HepG2 (cell line): ENCODE measurements at regions not wholly inside any gene's neighbourhood (a gene's known extent, or its start where the extent isn't known, plus 50 kb on each side); places are given as distances from the start of the nearest gene placed in this dataset.

Experiments
- CEBPB ChIP-seq: IDR thresholded peaks from 2 replicates; pipeline ENCODE4 v1.6.1; 2011; ENCODE audit warnings: low read depth, low read length, improper control_type of control experiment, borderline replicate concordance
- HIVEP1 ChIP-seq: sonication (generic); formaldehyde crosslinking; IDR thresholded peaks from 2 replicates; pipeline ENCODE4 v1.4.0; 2020; ENCODE audit warnings: mild to moderate bottlenecking, missing genetic modification reagents
- PCBP1 ChIP-seq: fragments of 200-400 bp; formaldehyde crosslinking; IDR thresholded peaks from 2 replicates; pipeline ENCODE4 v1.6.1; 2017; ENCODE audit warnings: mild to moderate bottlenecking, low read depth, low read length, borderline replicate concordance
- U2AF2 ChIP-seq: fragments of 200-400 bp; formaldehyde crosslinking; IDR thresholded peaks from 2 replicates; pipeline ENCODE4 v1.6.1; 2017; ENCODE audit warnings: low read depth, mild to moderate bottlenecking, low read length
- TF ChIP-seq, protein P1 (sequence below): sonication (generic); formaldehyde crosslinking; IDR thresholded peaks from 2 replicates; pipeline ENCODE4 v1.4.0; 2020; ENCODE audit warnings: low read depth, missing genetic modification reagents
- TF ChIP-seq, protein P2 (sequence below): sonication (generic); formaldehyde crosslinking; IDR thresholded peaks from 2 replicates; pipeline ENCODE4 v1.8.0; 2023; ENCODE audit warnings: mild to moderate bottlenecking, missing genetic modification reagents
- TF ChIP-seq, protein P3 (sequence below): sonication (generic); formaldehyde crosslinking; IDR thresholded peaks from 2 replicates; pipeline ENCODE4 v1.4.0; 2020; ENCODE audit warnings: mild to moderate bottlenecking, missing genetic modification reagents
- TF ChIP-seq, protein P4 (sequence below): sonication (generic); formaldehyde crosslinking; IDR thresholded peaks from 2 replicates; pipeline ENCODE4 v1.5.0; 2020; ENCODE audit warnings: mild to moderate bottlenecking, missing genetic modification reagents, moderate library complexity

DNA sequence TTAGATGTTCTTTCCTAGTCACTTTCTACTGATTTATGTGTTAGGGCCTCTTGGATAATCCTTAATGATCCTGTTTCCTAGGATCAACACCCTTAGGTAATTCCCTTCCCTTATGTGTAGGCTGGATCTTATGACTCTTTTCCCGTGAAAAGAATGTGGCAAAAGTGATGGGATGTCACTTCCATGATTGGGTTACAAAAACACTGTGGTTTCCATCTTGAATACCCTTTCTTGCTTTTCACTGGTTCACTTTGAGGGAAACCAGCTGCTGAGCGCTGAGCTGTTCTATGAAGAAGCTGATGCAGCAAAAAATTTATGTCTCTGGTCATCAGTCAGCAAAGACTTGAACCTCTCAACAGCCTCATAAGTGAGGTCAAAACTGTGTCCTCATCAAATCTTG is 609.4 kb downstream of the OLFM4 start:
- TF ChIP-seq, protein P1, sequence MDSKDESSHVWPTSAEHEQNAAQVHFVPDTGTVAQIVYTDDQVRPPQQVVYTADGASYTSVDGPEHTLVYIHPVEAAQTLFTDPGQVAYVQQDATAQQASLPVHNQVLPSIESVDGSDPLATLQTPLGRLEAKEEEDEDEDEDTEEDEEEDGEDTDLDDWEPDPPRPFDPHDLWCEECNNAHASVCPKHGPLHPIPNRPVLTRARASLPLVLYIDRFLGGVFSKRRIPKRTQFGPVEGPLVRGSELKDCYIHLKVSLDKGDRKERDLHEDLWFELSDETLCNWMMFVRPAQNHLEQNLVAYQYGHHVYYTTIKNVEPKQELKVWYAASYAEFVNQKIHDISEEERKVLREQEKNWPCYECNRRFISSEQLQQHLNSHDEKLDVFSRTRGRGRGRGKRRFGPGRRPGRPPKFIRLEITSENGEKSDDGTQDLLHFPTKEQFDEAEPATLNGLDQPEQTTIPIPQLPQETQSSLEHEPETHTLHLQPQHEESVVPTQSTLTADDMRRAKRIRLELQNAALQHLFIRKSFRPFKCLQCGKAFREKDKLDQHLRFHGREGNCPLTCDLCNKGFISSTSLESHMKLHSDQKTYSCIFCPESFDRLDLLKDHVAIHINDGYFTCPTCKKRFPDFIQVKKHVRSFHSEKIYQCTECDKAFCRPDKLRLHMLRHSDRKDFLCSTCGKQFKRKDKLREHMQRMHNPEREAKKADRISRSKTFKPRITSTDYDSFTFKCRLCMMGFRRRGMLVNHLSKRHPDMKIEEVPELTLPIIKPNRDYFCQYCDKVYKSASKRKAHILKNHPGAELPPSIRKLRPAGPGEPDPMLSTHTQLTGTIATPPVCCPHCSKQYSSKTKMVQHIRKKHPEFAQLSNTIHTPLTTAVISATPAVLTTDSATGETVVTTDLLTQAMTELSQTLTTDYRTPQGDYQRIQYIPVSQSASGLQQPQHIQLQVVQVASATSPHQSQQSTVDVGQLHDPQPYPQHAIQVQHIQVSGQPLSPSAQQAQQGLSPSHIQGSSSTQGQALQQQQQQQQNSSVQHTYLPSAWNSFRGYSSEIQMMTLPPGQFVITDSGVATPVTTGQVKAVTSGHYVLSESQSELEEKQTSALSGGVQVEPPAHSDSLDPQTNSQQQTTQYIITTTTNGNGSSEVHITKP (CRISPR knock-in tag) = no peak
- no peak for TF ChIP-seq HIVEP1 (CRISPR knock-in tag)
- TF ChIP-seq, protein P2, sequence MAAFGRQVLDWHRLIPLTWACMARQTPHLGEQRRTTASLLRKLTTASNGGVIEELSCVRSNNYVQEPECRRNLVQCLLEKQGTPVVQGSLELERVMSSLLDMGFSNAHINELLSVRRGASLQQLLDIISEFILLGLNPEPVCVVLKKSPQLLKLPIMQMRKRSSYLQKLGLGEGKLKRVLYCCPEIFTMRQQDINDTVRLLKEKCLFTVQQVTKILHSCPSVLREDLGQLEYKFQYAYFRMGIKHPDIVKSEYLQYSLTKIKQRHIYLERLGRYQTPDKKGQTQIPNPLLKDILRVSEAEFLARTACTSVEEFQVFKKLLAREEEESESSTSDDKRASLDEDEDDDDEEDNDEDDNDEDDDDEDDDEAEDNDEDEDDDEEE (CRISPR knock-in tag) = no peak
- TF ChIP-seq CEBPB = no peak
- TF ChIP-seq, protein P3, sequence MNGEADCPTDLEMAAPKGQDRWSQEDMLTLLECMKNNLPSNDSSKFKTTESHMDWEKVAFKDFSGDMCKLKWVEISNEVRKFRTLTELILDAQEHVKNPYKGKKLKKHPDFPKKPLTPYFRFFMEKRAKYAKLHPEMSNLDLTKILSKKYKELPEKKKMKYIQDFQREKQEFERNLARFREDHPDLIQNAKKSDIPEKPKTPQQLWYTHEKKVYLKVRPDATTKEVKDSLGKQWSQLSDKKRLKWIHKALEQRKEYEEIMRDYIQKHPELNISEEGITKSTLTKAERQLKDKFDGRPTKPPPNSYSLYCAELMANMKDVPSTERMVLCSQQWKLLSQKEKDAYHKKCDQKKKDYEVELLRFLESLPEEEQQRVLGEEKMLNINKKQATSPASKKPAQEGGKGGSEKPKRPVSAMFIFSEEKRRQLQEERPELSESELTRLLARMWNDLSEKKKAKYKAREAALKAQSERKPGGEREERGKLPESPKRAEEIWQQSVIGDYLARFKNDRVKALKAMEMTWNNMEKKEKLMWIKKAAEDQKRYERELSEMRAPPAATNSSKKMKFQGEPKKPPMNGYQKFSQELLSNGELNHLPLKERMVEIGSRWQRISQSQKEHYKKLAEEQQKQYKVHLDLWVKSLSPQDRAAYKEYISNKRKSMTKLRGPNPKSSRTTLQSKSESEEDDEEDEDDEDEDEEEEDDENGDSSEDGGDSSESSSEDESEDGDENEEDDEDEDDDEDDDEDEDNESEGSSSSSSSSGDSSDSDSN (CRISPR knock-in tag) = no peak
- TF ChIP-seq PCBP1 = no peak
- TF ChIP-seq, protein P4, sequence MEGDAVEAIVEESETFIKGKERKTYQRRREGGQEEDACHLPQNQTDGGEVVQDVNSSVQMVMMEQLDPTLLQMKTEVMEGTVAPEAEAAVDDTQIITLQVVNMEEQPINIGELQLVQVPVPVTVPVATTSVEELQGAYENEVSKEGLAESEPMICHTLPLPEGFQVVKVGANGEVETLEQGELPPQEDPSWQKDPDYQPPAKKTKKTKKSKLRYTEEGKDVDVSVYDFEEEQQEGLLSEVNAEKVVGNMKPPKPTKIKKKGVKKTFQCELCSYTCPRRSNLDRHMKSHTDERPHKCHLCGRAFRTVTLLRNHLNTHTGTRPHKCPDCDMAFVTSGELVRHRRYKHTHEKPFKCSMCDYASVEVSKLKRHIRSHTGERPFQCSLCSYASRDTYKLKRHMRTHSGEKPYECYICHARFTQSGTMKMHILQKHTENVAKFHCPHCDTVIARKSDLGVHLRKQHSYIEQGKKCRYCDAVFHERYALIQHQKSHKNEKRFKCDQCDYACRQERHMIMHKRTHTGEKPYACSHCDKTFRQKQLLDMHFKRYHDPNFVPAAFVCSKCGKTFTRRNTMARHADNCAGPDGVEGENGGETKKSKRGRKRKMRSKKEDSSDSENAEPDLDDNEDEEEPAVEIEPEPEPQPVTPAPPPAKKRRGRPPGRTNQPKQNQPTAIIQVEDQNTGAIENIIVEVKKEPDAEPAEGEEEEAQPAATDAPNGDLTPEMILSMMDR = no peak
- TF ChIP-seq U2AF2 = no peak
